VCaP (cell line): ENCODE measurements at regions not wholly inside any gene's neighbourhood (a gene's known extent, or its start where the extent isn't known, plus 50 kb on each side); places are given as distances from the start of the nearest gene placed in this dataset.

Experiments
- H3K27ac ChIP-seq: fragments of 450-650 bp; 2 replicates; pipeline ENCODE4 v1.5.1; 2017
- CTCF ChIP-seq: fragments of 450-650 bp; conservative IDR thresholded peaks from 2 replicates; pipeline ENCODE4 v1.5.1; 2017; ENCODE audit warnings: mild to moderate bottlenecking, moderate library complexity

GRCh38 chr10:83346266-83346910 lies 792.9 kb upstream of the GHITM start:
- no peak for TF ChIP-seq CTCF
- H3K27ac ChIP-seq = no peak overlapping the region

DNA sequence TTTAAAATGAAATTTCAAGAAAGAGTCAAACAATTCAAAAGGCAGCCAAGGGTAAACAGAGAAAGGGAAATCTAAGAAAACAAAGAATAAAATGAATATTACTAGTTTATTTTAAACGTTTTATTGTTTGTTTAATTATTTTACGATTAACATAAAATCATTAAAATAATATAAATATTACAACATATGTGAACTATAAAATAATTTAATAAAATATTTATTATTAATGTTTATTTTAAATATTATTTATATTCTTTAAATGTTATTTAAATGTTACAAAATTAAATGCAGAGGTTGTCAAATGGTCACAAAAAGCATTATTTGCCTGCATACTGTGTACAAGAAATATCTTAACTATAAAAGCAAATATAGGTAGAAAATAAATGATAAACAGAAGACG lies 786.7 kb upstream of the GHITM start:
- TF ChIP-seq CTCF = no peak
- no peak overlapping the region for H3K27ac ChIP-seq

GRCh38 chr10:83354456-83354855 lies 784.9 kb upstream of the GHITM start:
- no peak for TF ChIP-seq CTCF
- no peak overlapping the region for H3K27ac ChIP-seq

GRCh38 chr10:83357004-83357403 lies 782.3 kb upstream of the GHITM start:
- H3K27ac ChIP-seq = no peak overlapping the region
- TF ChIP-seq CTCF = no peak

DNA sequence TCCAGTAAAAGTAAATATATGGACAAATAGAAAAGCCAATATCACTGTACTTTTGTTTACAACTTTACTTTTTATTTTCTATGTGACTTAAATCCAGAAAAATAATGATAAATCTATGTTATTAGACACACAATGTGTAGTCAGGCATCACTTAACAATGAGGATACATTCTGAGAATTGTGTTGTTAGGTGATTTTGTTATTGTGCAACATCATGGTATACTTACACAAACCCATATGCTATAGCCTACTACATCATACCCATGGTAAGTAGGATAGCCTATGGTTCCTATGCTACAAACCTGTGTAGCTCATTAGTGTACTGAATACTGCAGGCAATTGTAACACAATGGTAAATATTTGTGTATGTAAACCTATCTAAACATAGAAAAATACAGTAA lies 781.7 kb upstream of the GHITM start:
- H3K27ac ChIP-seq = no peak overlapping the region
- TF ChIP-seq CTCF = no peak

GRCh38 chr10:83367036-83367435 lies 772.3 kb upstream of the GHITM start:
- H3K27ac ChIP-seq = no peak overlapping the region
- no peak for TF ChIP-seq CTCF

GRCh38 chr10:83371696-83372490 lies 767.4 kb upstream of the GHITM start:
- no peak overlapping the region for H3K27ac ChIP-seq
- no peak for TF ChIP-seq CTCF
